ENCODE measurements at regions not wholly inside any gene's neighbourhood (a gene's known extent, or its start where the extent isn't known, plus 50 kb on each side); places are given as distances from the start of the nearest gene placed in this dataset.
"Not testable (repeated sequence)": the region's sequence is repeated elsewhere in the genome, so short reads cannot be mapped to it uniquely, and the experiment has no call there.

GRCh38 chr1:67588178-67588855 lies 96.7 kb upstream of the GADD45A start:
- no peak for DNase-seq

- no peak for DNase-seq
Measured at GRCh38 chr1:67589519-67590233, 95.3 kb upstream of the GADD45A start.

- DNase-seq: no peak
Measured at GRCh38 chr1:67590329-67590728, 94.7 kb upstream of the GADD45A start.

GRCh38 chr1:67594764-67595163 lies 90.2 kb upstream of the GADD45A start:
- no peak for DNase-seq

- DNase-seq: no peak
Measured at GRCh38 chr1:67596674-67597073, 88.3 kb upstream of the GADD45A start.

GRCh38 chr1:67597336-67597735 lies 87.7 kb upstream of the GADD45A start:
- DNase-seq: no peak

- no peak for DNase-seq
Measured at GRCh38 chr1:67599085-67599484, 85.9 kb upstream of the GADD45A start.

GRCh38 chr1:67601539-67601938 lies 83.5 kb upstream of the GADD45A start:
- DNase-seq: no peak

- DNase-seq: no peak
Measured at GRCh38 chr1:67601955-67602354, 83.0 kb upstream of the GADD45A start.

- no peak for DNase-seq
Measured at GRCh38 chr1:67604778-67605177, 80.2 kb upstream of the GADD45A start.

GRCh38 chr1:67605209-67605780 lies 79.7 kb upstream of the GADD45A start:
- no peak for DNase-seq

GRCh38 chr1:67607286-67607685 lies 77.7 kb upstream of the GADD45A start:
- DNase-seq: no peak

- DNase-seq: no peak
Measured at GRCh38 chr1:67607699-67608098, 77.3 kb upstream of the GADD45A start.

- DNase-seq: no peak
Measured at GRCh38 chr1:67608661-67609576, 76.1 kb upstream of the GADD45A start.

GRCh38 chr1:67609577-67610341 lies 75.2 kb upstream of the GADD45A start:
- DNase-seq: no peak

- no peak for DNase-seq
Measured at GRCh38 chr1:67610450-67610849, 74.6 kb upstream of the GADD45A start.

- DNase-seq: no peak
Measured at GRCh38 chr1:67611846-67612245, 73.2 kb upstream of the GADD45A start.

GRCh38 chr1:67612788-67613241 lies 72.2 kb upstream of the GADD45A start:
- no peak for DNase-seq

- not testable (repeated sequence) for DNase-seq
Measured at GRCh38 chr1:67613479-67613878, 71.5 kb upstream of the GADD45A start.

- DNase-seq: no peak
Measured at GRCh38 chr1:67614511-67614934, 70.5 kb upstream of the GADD45A start.

GRCh38 chr1:67615886-67616285 lies 69.1 kb upstream of the GADD45A start:
- DNase-seq: no peak

GRCh38 chr1:67616394-67616985 lies 68.5 kb upstream of the GADD45A start:
- DNase-seq: no peak
